ENCODE measurements at regions not wholly inside any gene's neighbourhood (a gene's known extent, or its start where the extent isn't known, plus 50 kb on each side); places are given as distances from the start of the nearest gene placed in this dataset.

GRCh38 chr5:56327809-56328208, 94.7 kb upstream of the ANKRD55 start:
- no peak overlapping the region for H3K4me3 ChIP-seq (ENCODE audit: low read depth, low read length)
- DNase-seq (ENCODE audit: low read depth), result no peak
- TF ChIP-seq CTCF (conservative IDR thresholded peaks at IDR 0.05; ENCODE audit: low read depth, low read length), result no peak

- TF ChIP-seq CTCF (conservative IDR thresholded peaks at IDR 0.05; ENCODE audit: low read depth, low read length), result no peak
- no peak overlapping the region for H3K4me3 ChIP-seq (ENCODE audit: low read depth, low read length)
- DNase-seq (ENCODE audit: low read depth), result no peak
These were observed 93.6 kb upstream of the ANKRD55 start for GRCh38 chr5:56326770-56327169.

- TF ChIP-seq CTCF (conservative IDR thresholded peaks at IDR 0.05; ENCODE audit: low read depth, low read length), result no peak
- no peak for DNase-seq (ENCODE audit: low read depth)
- no peak overlapping the region for H3K4me3 ChIP-seq (ENCODE audit: low read depth, low read length)
These were observed 93.0 kb upstream of the ANKRD55 start for GRCh38 chr5:56326116-56326515.

- TF ChIP-seq CTCF (conservative IDR thresholded peaks at IDR 0.05; ENCODE audit: low read depth, low read length), result no peak
These were observed 91.9 kb upstream of the ANKRD55 start for GRCh38 chr5:56325039-56325438.

GRCh38 chr5:56323505-56323904, 90.4 kb upstream of the ANKRD55 start:
- DNase-seq (ENCODE audit: low read depth), result peak; percentile 86
- no peak overlapping the region for H3K4me3 ChIP-seq (ENCODE audit: low read depth, low read length)

More at GRCh38 chr5:56325039-56325438, 91.9 kb upstream of the ANKRD55 start:
- DNase-seq (ENCODE audit: low read depth), result no peak
- no peak overlapping the region for H3K4me3 ChIP-seq (ENCODE audit: low read depth, low read length)

GRCh38 chr5:56322592-56322991, 89.5 kb upstream of the ANKRD55 start:
- DNase-seq (ENCODE audit: low read depth), result no peak
- TF ChIP-seq CTCF (conservative IDR thresholded peaks at IDR 0.05; ENCODE audit: low read depth, low read length), result no peak
- no peak overlapping the region for H3K4me3 ChIP-seq (ENCODE audit: low read depth, low read length)

More at GRCh38 chr5:56323505-56323904, 90.4 kb upstream of the ANKRD55 start:
- TF ChIP-seq CTCF (conservative IDR thresholded peaks at IDR 0.05; ENCODE audit: low read depth, low read length), result peak; percentile 24

GRCh38 chr5:56321236-56321881, 88.2 kb upstream of the ANKRD55 start:
- no peak overlapping the region for H3K4me3 ChIP-seq (ENCODE audit: low read depth, low read length)
- TF ChIP-seq CTCF (conservative IDR thresholded peaks at IDR 0.05; ENCODE audit: low read depth, low read length), result no peak
- DNase-seq (ENCODE audit: low read depth), result no peak
